Activated CD8-positive, alpha-beta T cell treated with anti-CD3 and anti-CD28 coated beads, Interleukin-2, amount 10 ng/mL, durations not matched to agents 7 days and 5 days (primary cell): ENCODE measurements at regions not wholly inside any gene's neighbourhood (a gene's known extent, or its start where the extent isn't known, plus 50 kb on each side); places are given as distances from the start of the nearest gene placed in this dataset.

ENCODE experiments used
- ATAC-seq: fragments of 150-1000 bp; cut with Tn5 transposase; one replicate; pipeline ENCODE4 v1.10.0; 2021; ENCODE audit warnings: moderate library complexity
- CTCF ChIA-PET: fragments of 350-600 bp; sonication (Branson Sonifier 250); formaldehyde crosslinking; loops from one replicate; lab custom pipeline; 2021; ENCODE audit warnings: antibody characterized with exemption; lab: Charles Lee
- POLR2A ChIA-PET: fragments of 350-600 bp; sonication (Branson Sonifier 250); formaldehyde crosslinking; loops from one replicate; lab custom pipeline; 2021; ENCODE audit warnings: antibody characterized with exemption; lab: Charles Lee
- DNase-seq: peaks from one replicate; pipeline ENCODE4 v3.0.0-alpha.2; 2020
- H3K27ac Mint-ChIP-seq: one replicate; pipeline ENCODE4 v1.8.0; 2021; ENCODE audit warnings: mild to moderate bottlenecking, mixed read lengths
- H3K27me3 Mint-ChIP-seq: one replicate; pipeline ENCODE4 v1.8.0; 2021; ENCODE audit warnings: low read depth, mixed read lengths
- H3K36me3 Mint-ChIP-seq: one replicate; pipeline ENCODE4 v1.8.0; 2021; ENCODE audit warnings: low read depth, mixed read lengths
- H3K4me1 Mint-ChIP-seq: one replicate; pipeline ENCODE4 v1.8.0; 2021; ENCODE audit warnings: low read depth, mixed read lengths
- H3K4me3 Mint-ChIP-seq: one replicate; pipeline ENCODE4 v1.8.0; 2021; ENCODE audit warnings: mild to moderate bottlenecking, mixed read lengths
- H3K9me3 Mint-ChIP-seq: one replicate; pipeline ENCODE4 v1.8.0; 2022; ENCODE audit warnings: mixed read lengths; ENCODE audit not compliant: insufficient read depth

GRCh38 chr19:30896554-30896953 lies 452.7 kb downstream of the TSHZ3 start:
- POLR2A ChIA-PET, result no interaction called here
- Mint-ChIP-seq H3K27ac (no peak overlapping the region), H3K36me3 (no peaks in the 10 kb centered on the region), H3K4me3 (no peak overlapping the region), H3K27me3 (no peaks in the 10 kb centered on the region), H3K4me1 (no peaks in the 10 kb centered on the region), H3K9me3 (no peaks in the 10 kb centered on the region)
- CTCF ChIA-PET, result no interaction called here
- ATAC-seq (no peak), DNase-seq (no peak)

- DNase-seq (no peak), ATAC-seq (no peak)
- Mint-ChIP-seq H3K4me3 (no peak overlapping the region), H3K36me3 (no peaks in the 10 kb centered on the region), H3K27me3 (no peaks in the 10 kb centered on the region), H3K27ac (no peak overlapping the region), H3K9me3 (no peaks in the 10 kb centered on the region), H3K4me1 (no peaks in the 10 kb centered on the region)
- POLR2A ChIA-PET, result no interaction called here
- CTCF ChIA-PET, result no interaction called here
Observed at GRCh38 chr19:30895946-30896345, 453.3 kb downstream of the TSHZ3 start.

GRCh38 chr19:30891051-30891450 lies 458.2 kb downstream of the TSHZ3 start:
- Mint-ChIP-seq H3K9me3 (no peaks in the 10 kb centered on the region), H3K4me1 (no peaks in the 10 kb centered on the region), H3K36me3 (no peaks in the 10 kb centered on the region), H3K27ac (no peak overlapping the region), H3K4me3 (no peak overlapping the region), H3K27me3 (peaks cover 5% of the 10 kb centered on the region)
- DNase-seq (no peak), ATAC-seq (no peak)
- POLR2A ChIA-PET, result no interaction called here
- CTCF ChIA-PET, result no interaction called here

- CTCF ChIA-PET, result no interaction called here
Observed at GRCh38 chr19:30890033-30890432, 459.2 kb downstream of the TSHZ3 start.

GRCh38 chr19:30888937-30889336 lies 460.3 kb downstream of the TSHZ3 start:
- ATAC-seq, result no peak
- no peaks in the 10 kb centered on the region for H3K36me3 Mint-ChIP-seq

More at GRCh38 chr19:30890033-30890432, 459.2 kb downstream of the TSHZ3 start:
- POLR2A ChIA-PET, result no interaction called here
- H3K4me1 Mint-ChIP-seq, result no peaks in the 10 kb centered on the region
- no peak for ATAC-seq
- no peaks in the 10 kb centered on the region for H3K9me3 Mint-ChIP-seq
- H3K27ac Mint-ChIP-seq, result no peak overlapping the region
- H3K36me3 Mint-ChIP-seq, result no peaks in the 10 kb centered on the region
- H3K27me3 Mint-ChIP-seq, result peaks cover 5% of the 10 kb centered on the region
- DNase-seq, result no peak
- no peak overlapping the region for H3K4me3 Mint-ChIP-seq

GRCh38 chr19:30887042-30887441 lies 462.2 kb downstream of the TSHZ3 start:
- Mint-ChIP-seq H3K4me3 (no peak overlapping the region), H3K27ac (no peak overlapping the region), H3K9me3 (no peaks in the 10 kb centered on the region), H3K4me1 (no peaks in the 10 kb centered on the region), H3K36me3 (no peaks in the 10 kb centered on the region), H3K27me3 (peaks cover 5% of the 10 kb centered on the region)
- ATAC-seq (no peak), DNase-seq (no peak)
- ChIA-PET POLR2A (no interaction called here), CTCF (no interaction called here)

More at GRCh38 chr19:30888937-30889336, 460.3 kb downstream of the TSHZ3 start:
- no peak for DNase-seq
- ChIA-PET POLR2A (no interaction called here), CTCF (no interaction called here)
- H3K27me3 Mint-ChIP-seq, result peaks cover 5% of the 10 kb centered on the region
- no peaks in the 10 kb centered on the region for H3K4me1 Mint-ChIP-seq
- H3K27ac Mint-ChIP-seq, result no peak overlapping the region
- no peaks in the 10 kb centered on the region for H3K9me3 Mint-ChIP-seq
- no peak overlapping the region for H3K4me3 Mint-ChIP-seq

GRCh38 chr19:30886222-30886621 lies 463.0 kb downstream of the TSHZ3 start:
- Mint-ChIP-seq H3K36me3 (no peaks in the 10 kb centered on the region), H3K9me3 (no peaks in the 10 kb centered on the region), H3K4me1 (no peaks in the 10 kb centered on the region), H3K27ac (no peak overlapping the region), H3K27me3 (peaks cover 5% of the 10 kb centered on the region), H3K4me3 (no peak overlapping the region)
- CTCF ChIA-PET, result no interaction called here
- ATAC-seq (no peak), DNase-seq (no peak)
- POLR2A ChIA-PET, result no interaction called here

- no peak for ATAC-seq
Observed at GRCh38 chr19:30884146-30884812, 465.0 kb downstream of the TSHZ3 start.

GRCh38 chr19:30883071-30883470 lies 466.2 kb downstream of the TSHZ3 start:
- no peaks in the 10 kb centered on the region for H3K36me3 Mint-ChIP-seq
- H3K27me3 Mint-ChIP-seq, result no peaks in the 10 kb centered on the region
- no peak overlapping the region for H3K27ac Mint-ChIP-seq
- POLR2A ChIA-PET, result no interaction called here
- CTCF ChIA-PET, result no interaction called here
- ATAC-seq (no peak), DNase-seq (no peak)
- H3K9me3 Mint-ChIP-seq, result no peaks in the 10 kb centered on the region
- H3K4me1 Mint-ChIP-seq, result no peaks in the 10 kb centered on the region
- no peak overlapping the region for H3K4me3 Mint-ChIP-seq

More at GRCh38 chr19:30884146-30884812, 465.0 kb downstream of the TSHZ3 start:
- Mint-ChIP-seq H3K27ac (no peak overlapping the region), H3K4me1 (no peaks in the 10 kb centered on the region), H3K9me3 (no peaks in the 10 kb centered on the region), H3K27me3 (peaks cover under 1% of the 10 kb centered on the region), H3K36me3 (no peaks in the 10 kb centered on the region), H3K4me3 (no peak overlapping the region)
- no peak for DNase-seq
- ChIA-PET CTCF (no interaction called here), POLR2A (no interaction called here)

GRCh38 chr19:30882411-30883005 lies 466.7 kb downstream of the TSHZ3 start:
- DNase-seq (no peak), ATAC-seq (no peak)
- Mint-ChIP-seq H3K27ac (no peak overlapping the region), H3K4me1 (no peaks in the 10 kb centered on the region), H3K4me3 (no peak overlapping the region), H3K9me3 (no peaks in the 10 kb centered on the region), H3K36me3 (no peaks in the 10 kb centered on the region), H3K27me3 (no peaks in the 10 kb centered on the region)
- ChIA-PET CTCF (no interaction called here), POLR2A (no interaction called here)

- no peaks in the 10 kb centered on the region for H3K36me3 Mint-ChIP-seq
- H3K27ac Mint-ChIP-seq, result no peak overlapping the region
Observed at GRCh38 chr19:30881930-30882329, 467.3 kb downstream of the TSHZ3 start.

GRCh38 chr19:30881281-30881680 lies 468.0 kb downstream of the TSHZ3 start:
- Mint-ChIP-seq H3K4me1 (no peaks in the 10 kb centered on the region), H3K9me3 (no peaks in the 10 kb centered on the region), H3K4me3 (no peak overlapping the region), H3K27ac (no peak overlapping the region), H3K27me3 (no peaks in the 10 kb centered on the region), H3K36me3 (no peaks in the 10 kb centered on the region)
- CTCF ChIA-PET, result no interaction called here
- ATAC-seq (no peak), DNase-seq (no peak)
- POLR2A ChIA-PET, result no interaction called here

More at GRCh38 chr19:30881930-30882329, 467.3 kb downstream of the TSHZ3 start:
- ATAC-seq, result no peak
- CTCF ChIA-PET, result no interaction called here
- no peak for DNase-seq
- POLR2A ChIA-PET, result no interaction called here
- Mint-ChIP-seq H3K27me3 (no peaks in the 10 kb centered on the region), H3K4me1 (no peaks in the 10 kb centered on the region), H3K4me3 (no peak overlapping the region), H3K9me3 (no peaks in the 10 kb centered on the region)
